ENCODE measurements at regions not wholly inside any gene's neighbourhood (a gene's known extent, or its start where the extent isn't known, plus 50 kb on each side); places are given as distances from the start of the nearest gene placed in this dataset.
A peak's percentile ranks its signal among the peaks of the same experiment; 100 is the strongest.

DNA sequence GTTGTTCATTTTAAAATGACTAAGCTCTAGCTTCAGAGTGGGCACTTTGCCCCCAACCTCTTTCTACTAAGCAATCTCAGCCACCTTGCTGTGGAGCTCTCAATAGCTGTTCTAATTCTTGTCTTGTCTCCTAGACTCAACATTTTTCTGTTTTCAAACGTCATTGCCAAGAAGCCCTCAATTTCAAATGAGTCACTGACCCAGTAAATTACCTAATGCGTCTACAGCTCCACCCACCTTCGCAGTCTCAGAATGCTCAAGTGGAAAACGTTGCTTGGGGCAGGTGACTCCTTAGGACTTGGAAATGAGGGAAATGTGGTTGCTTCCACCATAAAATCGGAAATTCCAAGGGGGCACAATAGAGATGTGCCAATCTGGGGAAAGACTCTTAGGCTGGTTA lies 59.0 kb downstream of the ING2 start:
- no peak for DNase-seq

DNA sequence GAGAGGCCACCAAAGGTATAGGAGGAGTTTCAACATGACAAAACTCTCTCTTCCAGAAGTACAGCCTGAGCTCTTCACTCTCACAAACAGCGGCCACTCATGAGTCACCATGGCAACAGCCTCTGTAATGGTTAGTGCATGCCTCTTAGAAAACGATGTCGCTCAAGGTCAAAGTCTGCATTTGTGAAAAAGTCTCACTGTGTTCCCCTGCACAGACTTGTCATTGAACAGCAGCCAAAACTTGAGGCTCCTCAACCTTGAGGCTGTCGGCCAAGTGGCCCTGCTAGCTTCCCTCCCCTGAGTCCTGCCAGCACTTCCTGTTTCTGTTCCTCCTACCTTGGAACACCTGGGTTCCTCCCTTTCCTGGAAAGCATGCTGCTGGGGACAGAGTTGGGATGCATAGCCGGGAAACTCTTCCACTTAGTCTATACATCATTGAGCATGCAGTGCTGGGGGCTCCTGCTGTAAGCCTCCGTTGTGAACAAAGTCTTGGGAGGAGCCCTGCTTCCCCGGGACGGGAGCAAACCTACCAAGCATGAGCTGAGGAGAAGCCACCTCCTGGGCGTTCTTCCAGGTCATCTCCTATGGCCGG lies 66.6 kb downstream of the ING2 start:
- DNase-seq = peak; percentile 49

DNA sequence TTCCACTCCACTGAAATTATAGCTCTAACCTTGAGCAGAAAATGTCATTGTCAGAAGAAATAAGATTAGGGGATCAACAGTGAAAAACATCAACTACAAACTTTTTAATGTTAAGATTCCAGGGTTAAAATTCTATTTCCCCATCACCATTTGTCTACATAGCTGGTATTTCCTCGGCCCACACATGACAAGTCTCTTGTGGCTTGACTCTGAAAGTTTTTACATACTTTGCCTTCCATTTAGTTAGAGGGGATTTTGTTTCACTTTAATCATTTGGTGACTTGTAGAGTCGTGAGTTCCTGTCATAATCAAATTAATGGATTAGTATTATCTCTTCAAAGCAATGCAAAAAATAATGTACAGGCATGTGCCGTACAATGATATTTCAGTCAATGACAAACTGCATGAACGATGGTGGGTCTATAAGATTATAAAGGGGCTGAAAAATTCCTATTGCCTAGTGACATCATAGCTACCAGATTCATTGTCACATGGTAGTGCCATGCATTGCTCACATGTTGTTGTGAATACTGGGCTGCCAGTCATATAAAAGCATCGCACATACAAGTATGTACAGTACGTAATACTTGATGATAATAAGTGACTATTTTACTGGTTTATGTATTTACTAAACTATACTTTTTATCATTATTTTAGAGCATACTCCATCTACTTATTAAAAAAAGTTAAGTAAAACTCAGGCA lies 72.0 kb downstream of the ING2 start:
- no peak for DNase-seq

DNA sequence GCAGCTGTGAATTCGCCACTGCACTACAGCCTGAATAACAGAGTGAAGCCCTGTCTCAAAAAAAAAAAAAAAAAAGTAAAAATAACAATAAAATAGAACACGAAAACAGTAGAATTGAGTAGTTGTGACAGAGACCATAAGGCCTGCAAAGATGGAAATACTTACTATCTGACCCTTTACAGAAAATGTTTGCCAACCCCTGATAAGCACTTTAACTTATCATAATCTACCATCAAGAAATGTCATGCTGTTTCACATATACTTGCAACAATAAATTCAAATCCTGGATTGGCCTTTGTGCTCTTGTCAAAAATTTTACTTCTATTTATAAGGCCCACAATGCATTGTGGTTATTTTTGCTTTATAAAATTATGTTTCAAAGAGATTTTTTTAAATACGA lies 75.5 kb downstream of the ING2 start:
- no peak for DNase-seq

DNA sequence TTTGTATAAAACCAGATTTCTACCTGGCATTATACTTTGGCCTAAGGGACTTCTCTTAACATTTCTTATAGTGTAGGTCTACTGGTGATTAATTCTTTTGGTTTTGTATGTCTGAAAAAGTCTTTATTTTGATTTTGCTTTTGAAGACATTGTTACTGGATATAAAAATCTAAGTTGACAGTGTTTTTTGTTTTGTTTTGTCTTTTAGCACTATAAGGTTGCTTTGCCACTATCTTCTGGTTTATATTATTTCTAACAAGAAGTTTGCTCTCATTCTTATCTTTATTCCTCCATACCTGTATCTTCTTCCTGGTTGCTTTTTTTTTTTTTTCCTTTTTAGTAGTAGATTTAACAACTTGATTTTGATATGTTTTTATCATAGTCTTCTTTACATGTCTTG lies 76.0 kb downstream of the ING2 start:
- no peak for DNase-seq

DNA sequence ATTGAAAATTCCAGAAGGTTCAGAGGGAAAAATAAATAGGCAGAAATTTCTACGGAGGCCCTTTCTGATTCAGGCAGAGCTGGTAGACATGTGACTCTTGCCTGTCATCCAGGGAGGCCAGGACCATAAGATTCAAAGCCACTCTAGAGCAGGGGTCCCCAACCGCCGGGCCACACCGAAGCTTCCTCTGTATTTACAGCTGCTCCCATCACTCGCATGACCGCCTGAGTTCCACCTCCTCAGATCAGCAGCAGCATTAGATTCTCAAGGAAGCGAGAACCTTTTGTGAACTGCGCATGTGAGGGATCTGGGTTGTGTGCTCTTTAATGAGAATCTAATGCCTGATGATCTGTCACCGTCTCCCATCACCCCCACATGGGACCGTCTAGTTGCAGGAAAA lies 72.2 kb downstream of the RWDD4 start:
- no peak for DNase-seq

DNA sequence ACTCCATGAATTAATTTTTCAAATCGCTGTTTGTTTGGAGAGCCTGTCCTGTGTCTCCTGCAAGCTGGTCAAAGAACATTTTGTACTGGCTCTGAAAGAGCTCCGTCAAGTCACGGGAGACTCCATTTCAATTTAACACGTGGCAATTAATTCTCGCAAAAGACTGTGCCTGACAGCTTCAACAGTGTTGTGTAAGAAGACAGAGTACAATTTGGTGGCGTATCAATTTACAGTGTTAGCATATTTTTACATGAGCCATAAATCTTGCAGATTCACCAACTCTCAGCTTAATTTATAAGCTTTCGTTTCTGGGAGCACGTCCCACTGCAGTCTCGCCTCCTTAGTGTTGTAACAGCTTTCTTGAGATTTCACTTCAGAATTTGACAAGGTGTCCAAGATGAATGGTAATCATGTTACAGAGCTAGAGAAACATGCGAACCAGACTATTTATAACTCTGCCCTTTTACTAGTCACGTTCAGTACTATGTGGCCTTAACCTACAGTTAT lies 70.8 kb downstream of the RWDD4 start:
- DNase-seq = no peak

DNA sequence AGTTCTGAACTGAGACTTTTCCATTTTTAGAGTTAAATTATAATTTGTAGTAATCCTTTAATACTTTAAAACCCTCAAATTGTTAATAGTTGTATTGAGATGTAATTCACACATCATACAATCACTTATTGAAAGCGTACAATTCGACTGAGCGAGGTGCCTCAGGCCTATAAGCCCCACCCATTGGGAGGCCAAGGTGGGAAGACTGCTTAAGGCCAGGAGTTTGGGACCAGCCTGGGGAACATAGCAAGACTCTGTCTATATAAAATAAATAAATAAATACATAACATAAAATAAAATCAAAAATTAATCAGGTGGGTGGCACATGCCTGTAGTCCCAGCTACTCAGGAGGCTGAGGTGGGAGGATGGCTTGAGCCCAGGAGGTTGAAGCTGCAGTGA lies 70.3 kb downstream of the RWDD4 start:
- no peak for DNase-seq

DNA sequence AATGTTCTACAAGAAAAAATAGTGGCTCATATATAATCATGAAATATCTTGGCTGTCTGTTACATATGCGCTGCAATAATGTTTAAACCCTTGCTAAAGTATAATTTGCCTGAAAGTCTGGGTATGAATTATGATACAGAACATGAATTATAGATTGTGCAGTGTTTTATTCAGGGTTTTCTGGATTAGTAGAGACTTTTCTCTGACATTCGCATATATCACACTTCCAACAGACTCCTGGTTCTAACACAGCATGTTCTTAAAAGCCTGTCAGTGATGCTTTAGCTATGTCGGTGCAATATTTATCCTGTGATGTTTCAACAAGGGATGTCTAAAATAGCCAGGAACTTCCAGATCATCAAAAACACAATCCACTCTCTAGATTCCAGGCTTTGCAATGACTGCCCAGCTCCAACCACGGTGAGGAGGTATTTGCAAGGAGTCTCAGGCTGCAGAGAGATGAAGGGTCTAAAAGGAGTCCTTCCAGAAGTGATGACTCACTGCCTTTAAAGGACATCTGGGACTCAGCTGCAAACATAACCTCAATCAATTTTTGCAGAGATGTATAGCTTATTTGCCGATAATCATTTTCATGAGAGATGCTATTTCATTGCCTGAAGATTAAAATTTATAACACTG lies 69.4 kb downstream of the RWDD4 start:
- DNase-seq = no peak

Measured in retina (tissue), 1 donor.